Activated CD4-positive, alpha-beta T cell treated with anti-CD3 and anti-CD28 coated beads, Interleukin-2, amount 10 ng/mL, durations not matched to agents 24 days and 14 days (primary cell): ENCODE measurements at regions not wholly inside any gene's neighbourhood (a gene's known extent, or its start where the extent isn't known, plus 50 kb on each side); places are given as distances from the start of the nearest gene placed in this dataset.
A peak's percentile ranks its signal among the peaks of the same experiment; 100 is the strongest.

ENCODE experiments used
- DNase-seq: peaks from one replicate; pipeline ENCODE4 v3.0.0; 2022
- H3K27ac Mint-ChIP-seq: one replicate; pipeline ENCODE4 v1.8.0; 2022; ENCODE audit warnings: mild to moderate bottlenecking, mixed read lengths
- H3K27me3 Mint-ChIP-seq: one replicate; pipeline ENCODE4 v1.8.0; 2022; ENCODE audit warnings: mixed read lengths
- H3K36me3 Mint-ChIP-seq: one replicate; pipeline ENCODE4 v1.8.0; 2022; ENCODE audit warnings: low read depth, mild to moderate bottlenecking, mixed read lengths
- H3K4me1 Mint-ChIP-seq: one replicate; pipeline ENCODE4 v1.8.0; 2021; ENCODE audit warnings: mixed read lengths
- H3K4me3 Mint-ChIP-seq: one replicate; pipeline ENCODE4 v1.8.0; 2022; ENCODE audit warnings: mild to moderate bottlenecking, moderate library complexity, mixed read lengths
- H3K9me3 Mint-ChIP-seq: one replicate; pipeline ENCODE4 v1.8.0; 2021; ENCODE audit warnings: mixed read lengths
- intact Hi-C: fragments of 100-400 bp; cut with micrococcal nuclease; formaldehyde crosslinking; loops from one replicate; pipeline ENCODE4 v1.15.1; 2023

DNA sequence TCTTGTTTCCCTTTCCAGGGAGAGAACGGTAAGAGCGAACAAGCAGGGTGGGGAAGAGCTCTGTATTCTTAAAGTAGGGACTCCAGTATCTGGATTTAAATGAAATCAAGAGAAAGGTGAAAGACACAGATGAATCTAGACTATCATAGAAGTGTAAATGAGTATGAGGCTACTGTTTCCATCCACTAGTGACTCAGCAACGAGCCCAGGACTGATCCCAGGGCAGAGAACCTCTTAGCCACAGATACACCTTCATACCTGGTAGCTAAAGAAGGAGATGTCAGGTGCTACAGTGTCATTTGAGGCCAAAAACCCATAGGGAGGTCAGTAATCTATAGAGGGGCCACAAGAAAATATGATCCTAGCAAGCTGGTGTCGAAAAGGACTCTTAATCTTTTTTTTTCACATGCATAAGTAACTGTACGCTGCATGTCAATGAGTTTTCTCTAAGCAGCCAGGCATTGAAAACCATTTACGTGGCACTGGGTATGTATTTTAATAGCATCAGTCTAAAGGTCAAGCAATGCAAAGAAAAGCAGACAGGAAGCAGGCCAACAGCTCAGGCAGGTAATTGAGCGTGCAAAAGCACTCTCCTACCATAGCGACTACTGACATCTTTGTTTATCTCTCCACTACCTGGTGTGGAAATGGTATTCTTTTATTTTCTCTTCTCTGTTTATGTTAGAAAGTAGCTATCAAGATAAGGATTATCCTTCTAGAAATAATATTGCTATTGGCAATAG lies 91.5 kb upstream of the EGR2 start:
- no peak overlapping the region for H3K4me3 Mint-ChIP-seq
- no peak for DNase-seq
- H3K36me3 Mint-ChIP-seq: peaks cover 1% of the 10 kb centered on the region
- intact Hi-C loops: no loop called here
- no peak overlapping the region for H3K27ac Mint-ChIP-seq
- H3K4me1 Mint-ChIP-seq: peaks cover 4% of the 10 kb centered on the region
- H3K27me3 Mint-ChIP-seq: peaks cover 6% of the 10 kb centered on the region
- peaks cover 17% of the 10 kb centered on the region for H3K9me3 Mint-ChIP-seq

DNA sequence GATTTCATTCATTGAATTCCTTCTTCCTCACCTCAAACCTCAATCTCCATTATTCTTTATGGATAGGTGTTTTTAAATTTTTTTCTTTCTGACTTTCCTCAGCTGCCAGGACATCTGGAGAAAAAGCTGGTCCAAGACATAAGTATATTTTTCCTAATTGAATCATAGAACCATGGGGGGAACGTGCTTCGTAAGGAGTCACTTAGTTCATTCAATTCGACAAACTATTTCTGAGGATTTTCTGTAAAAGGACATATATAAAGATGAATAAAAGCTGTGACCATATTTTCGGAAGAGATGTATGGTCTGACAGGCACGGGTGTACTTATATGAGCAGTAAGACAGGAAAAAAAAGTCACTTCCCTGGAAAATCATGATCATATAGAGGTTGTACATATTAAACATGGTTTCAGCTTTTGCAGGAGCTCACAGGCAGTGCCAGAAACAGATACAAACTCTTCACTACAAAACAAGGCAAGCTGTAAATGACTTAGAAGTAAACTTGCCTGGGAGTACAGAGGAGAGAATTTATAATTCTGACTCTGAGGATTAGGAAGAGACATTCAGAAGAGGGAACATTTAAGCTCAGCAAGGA lies 88.2 kb upstream of the EGR2 start:
- intact Hi-C loops: no loop called here
- Mint-ChIP-seq H3K27me3 (peaks cover 7% of the 10 kb centered on the region), H3K4me3 (no peak overlapping the region), H3K27ac (peak overlapping the region; percentile 32), H3K36me3 (peaks cover 1% of the 10 kb centered on the region), H3K9me3 (peaks cover 17% of the 10 kb centered on the region), H3K4me1 (peaks cover 4% of the 10 kb centered on the region)
- no peak for DNase-seq

DNA sequence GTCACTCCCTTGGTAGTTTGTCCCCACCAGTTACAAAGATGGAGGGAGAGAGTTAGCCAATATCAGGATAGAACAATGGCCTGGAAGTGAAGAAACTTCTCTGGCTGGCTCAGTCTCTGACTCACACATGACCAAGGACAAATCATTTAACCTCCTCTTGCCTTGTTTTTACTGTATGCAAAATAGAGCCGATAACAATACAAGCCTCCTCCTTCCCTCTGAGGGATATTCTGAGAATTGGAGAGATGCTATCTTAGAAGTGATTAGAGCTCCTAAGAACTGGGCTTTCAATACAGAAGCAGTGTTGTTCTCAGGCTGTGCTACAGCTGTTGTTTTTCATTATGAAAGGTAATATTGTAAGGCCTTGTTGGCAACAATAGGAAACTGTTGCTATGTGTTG lies 87.7 kb upstream of the EGR2 start:
- H3K27me3 Mint-ChIP-seq: peaks cover 7% of the 10 kb centered on the region
- intact Hi-C loops: no loop called here
- DNase-seq: no peak
- peak overlapping the region; percentile 32 for H3K27ac Mint-ChIP-seq
- H3K4me1 Mint-ChIP-seq: peaks cover 4% of the 10 kb centered on the region
- peaks cover 1% of the 10 kb centered on the region for H3K36me3 Mint-ChIP-seq
- H3K9me3 Mint-ChIP-seq: peaks cover 17% of the 10 kb centered on the region
- no peak overlapping the region for H3K4me3 Mint-ChIP-seq

- Mint-ChIP-seq H3K4me3 (no peak overlapping the region), H3K27me3 (peaks cover 9% of the 10 kb centered on the region), H3K27ac (no peak overlapping the region), H3K9me3 (peaks cover 22% of the 10 kb centered on the region), H3K36me3 (peaks cover 1% of the 10 kb centered on the region), H3K4me1 (peaks cover 4% of the 10 kb centered on the region)
- intact Hi-C loops: no loop called here
- no peak for DNase-seq
Measured at GRCh38 chr10:62900829-62901571, 84.8 kb upstream of the EGR2 start.

DNA sequence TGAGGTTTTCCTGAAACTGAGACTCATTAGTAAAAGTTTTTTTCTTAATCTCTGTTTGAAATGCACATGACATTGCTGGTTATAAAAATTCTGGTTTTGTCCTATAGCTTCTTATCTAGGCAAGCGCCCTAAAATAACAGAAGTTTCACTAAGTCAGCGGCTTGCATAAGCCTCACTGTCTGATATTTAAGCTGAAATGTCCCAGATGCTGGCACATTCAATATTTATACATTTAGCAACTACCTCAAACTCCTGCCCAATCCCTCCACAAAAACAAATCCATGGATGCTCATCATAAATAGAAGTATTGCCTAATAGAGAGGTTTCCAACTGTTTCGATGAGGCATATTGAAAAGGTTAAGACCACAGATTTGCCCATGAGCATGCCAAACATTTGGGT lies 83.1 kb upstream of the EGR2 start:
- no peak overlapping the region for H3K27ac Mint-ChIP-seq
- H3K4me1 Mint-ChIP-seq: peaks cover 2% of the 10 kb centered on the region
- intact Hi-C loops: no loop called here
- H3K27me3 Mint-ChIP-seq: peaks cover 9% of the 10 kb centered on the region
- H3K4me3 Mint-ChIP-seq: no peak overlapping the region
- no peaks in the 10 kb centered on the region for H3K36me3 Mint-ChIP-seq
- peaks cover 12% of the 10 kb centered on the region for H3K9me3 Mint-ChIP-seq
- DNase-seq: no peak

DNA sequence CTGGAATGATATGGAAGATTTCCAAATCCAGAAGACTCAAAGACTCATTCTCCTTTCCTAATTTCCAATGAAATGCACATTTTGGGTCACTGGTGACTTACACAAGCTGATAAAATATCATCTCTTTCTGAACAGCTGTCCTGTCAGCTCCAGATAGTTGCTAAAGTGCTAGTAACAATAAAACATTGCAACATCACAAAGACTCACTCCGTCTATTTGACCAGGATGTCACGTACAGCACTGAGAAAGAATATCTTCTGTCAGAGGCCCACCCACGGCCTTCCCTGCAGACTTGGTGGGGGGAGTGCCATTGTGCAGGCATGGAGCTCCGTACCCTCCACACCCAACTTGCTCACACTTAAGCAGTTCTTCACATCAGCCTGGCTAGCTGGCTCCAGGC lies 78.9 kb upstream of the EGR2 start:
- Mint-ChIP-seq H3K27me3 (peaks cover 17% of the 10 kb centered on the region), H3K4me3 (no peak overlapping the region), H3K27ac (no peak overlapping the region), H3K9me3 (peaks cover 15% of the 10 kb centered on the region), H3K4me1 (peaks cover 2% of the 10 kb centered on the region), H3K36me3 (no peaks in the 10 kb centered on the region)
- intact Hi-C loops: no loop called here
- no peak for DNase-seq

GRCh38 chr10:62894156-62894555 lies 78.0 kb upstream of the EGR2 start:
- Mint-ChIP-seq H3K9me3 (peaks cover 16% of the 10 kb centered on the region), H3K36me3 (no peaks in the 10 kb centered on the region), H3K4me1 (peaks cover 2% of the 10 kb centered on the region), H3K27me3 (peaks cover 13% of the 10 kb centered on the region), H3K27ac (no peak overlapping the region), H3K4me3 (no peak overlapping the region)
- DNase-seq: no peak
- intact Hi-C loops: no loop called here

DNA sequence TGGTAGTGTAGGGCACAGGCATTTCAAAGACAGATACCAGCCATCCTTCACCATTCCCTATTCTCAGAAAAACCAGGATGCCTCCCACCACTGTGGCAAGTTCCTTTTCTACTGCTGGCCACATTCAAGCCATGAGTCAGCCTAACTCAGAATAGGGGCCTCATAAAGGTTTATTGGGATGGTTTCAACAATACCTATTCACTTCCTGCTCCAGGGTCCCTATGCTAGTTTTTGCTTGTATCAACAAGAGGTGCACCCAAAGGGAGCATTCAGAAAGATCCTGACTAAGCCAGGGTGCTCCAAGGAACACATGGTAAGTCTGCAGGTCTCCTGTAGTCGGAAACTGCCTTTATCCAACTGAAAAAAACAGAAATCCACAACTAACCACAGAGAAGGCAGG lies 76.9 kb upstream of the EGR2 start:
- H3K4me3 Mint-ChIP-seq: no peak overlapping the region
- DNase-seq: no peak
- H3K9me3 Mint-ChIP-seq: peaks cover 24% of the 10 kb centered on the region

DNA sequence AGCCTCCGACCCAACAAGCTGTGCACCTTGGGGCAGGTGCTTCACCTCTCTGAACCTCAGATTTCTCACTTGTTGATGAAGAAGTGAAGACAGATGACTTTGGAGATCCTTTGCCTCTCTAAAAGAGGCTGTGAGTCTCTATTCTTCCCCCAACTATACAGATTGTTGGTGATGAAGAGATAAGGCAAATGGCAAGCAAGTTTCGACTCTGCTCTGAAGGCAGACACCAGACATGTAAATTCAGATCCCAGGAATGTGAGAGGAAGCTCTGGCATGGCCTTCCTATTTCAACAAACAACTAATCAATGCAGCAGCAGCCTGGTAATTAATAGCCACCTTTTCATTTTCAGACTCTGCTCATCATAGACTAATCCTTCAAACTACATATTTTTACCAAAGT lies 74.2 kb upstream of the EGR2 start:
- intact Hi-C loops: no loop called here
- no peak for DNase-seq
- H3K9me3 Mint-ChIP-seq: peaks cover 19% of the 10 kb centered on the region
- H3K36me3 Mint-ChIP-seq: no peaks in the 10 kb centered on the region
- no peak overlapping the region for H3K4me3 Mint-ChIP-seq
- peaks cover 20% of the 10 kb centered on the region for H3K27me3 Mint-ChIP-seq
- H3K4me1 Mint-ChIP-seq: peaks cover 3% of the 10 kb centered on the region
- H3K27ac Mint-ChIP-seq: no peak overlapping the region

More for the DNA sequence above, 76.9 kb upstream of the EGR2 start:
- H3K27ac Mint-ChIP-seq: no peak overlapping the region
- no peaks in the 10 kb centered on the region for H3K36me3 Mint-ChIP-seq
- peaks cover 13% of the 10 kb centered on the region for H3K27me3 Mint-ChIP-seq
- intact Hi-C loops: no loop called here
- no peaks in the 10 kb centered on the region for H3K4me1 Mint-ChIP-seq

- H3K27ac Mint-ChIP-seq: no peak overlapping the region
- H3K4me3 Mint-ChIP-seq: no peak overlapping the region
- H3K9me3 Mint-ChIP-seq: peaks cover 19% of the 10 kb centered on the region
- no peaks in the 10 kb centered on the region for H3K36me3 Mint-ChIP-seq
- peaks cover 38% of the 10 kb centered on the region for H3K27me3 Mint-ChIP-seq
- no peak for DNase-seq
- H3K4me1 Mint-ChIP-seq: peaks cover 7% of the 10 kb centered on the region
- intact Hi-C loops: no loop called here
Measured at GRCh38 chr10:62887642-62888041, 71.5 kb upstream of the EGR2 start.

DNA sequence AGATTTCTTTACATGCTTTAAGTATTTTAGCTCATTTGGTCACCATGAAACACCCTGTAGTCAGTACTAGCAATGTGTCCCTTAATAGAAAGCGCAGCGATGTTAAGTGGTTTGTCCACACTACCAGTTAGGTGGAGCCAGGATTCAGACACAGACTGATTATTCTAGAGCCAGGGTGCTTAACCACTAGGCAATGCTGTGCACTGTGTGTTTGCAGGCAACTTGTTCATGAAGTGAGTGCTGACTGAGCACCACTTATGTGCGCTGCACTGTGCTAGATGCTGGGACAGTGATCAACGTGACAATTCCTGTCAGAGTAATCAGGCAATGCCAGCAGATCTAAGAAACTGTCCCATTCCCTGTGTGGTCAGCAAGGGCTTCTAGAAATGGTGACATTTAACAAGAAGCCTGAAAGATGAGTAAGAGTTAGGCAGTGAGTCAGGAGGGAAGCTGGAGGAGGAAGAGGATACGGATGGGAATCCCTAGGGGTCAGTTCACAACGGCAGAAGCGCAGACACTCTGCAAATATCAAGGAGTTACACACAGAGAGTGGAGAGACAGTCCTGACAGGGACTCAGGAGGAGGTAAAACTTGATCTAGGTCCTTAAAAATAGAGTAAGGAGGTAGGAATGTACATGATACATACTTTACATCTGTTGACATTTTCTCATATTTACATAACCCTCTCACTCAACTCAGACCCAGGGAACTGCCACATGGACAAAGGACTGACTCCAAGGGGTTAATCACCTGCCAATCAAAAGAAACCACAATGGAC lies 69.7 kb upstream of the EGR2 start:
- Mint-ChIP-seq H3K9me3 (peaks cover 9% of the 10 kb centered on the region), H3K27me3 (peaks cover 40% of the 10 kb centered on the region), H3K4me1 (peaks cover 7% of the 10 kb centered on the region), H3K4me3 (no peak overlapping the region), H3K36me3 (no peaks in the 10 kb centered on the region), H3K27ac (no peak overlapping the region)
- no peak for DNase-seq
- intact Hi-C loops: no loop called here

DNA sequence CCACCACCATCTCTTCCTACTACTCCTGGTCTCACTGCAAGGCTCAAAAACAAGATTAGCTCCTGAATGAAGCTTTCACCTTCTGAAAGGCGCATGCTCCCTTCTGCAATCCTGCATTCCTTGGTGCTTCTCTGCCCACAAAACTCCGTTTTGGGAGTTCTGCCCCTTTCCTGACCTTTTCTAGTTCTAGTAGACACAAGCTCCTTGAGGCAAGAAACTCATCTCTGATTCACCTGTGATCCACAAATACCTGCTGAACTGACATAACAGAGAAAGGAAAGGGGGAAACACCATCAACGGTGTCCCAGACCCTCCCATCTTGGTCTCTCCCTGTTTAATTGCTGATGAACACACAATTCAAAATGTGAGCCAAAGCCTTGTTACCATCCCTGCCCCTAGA lies 64.0 kb upstream of the EGR2 start:
- DNase-seq: no peak
- Mint-ChIP-seq H3K36me3 (no peaks in the 10 kb centered on the region), H3K4me3 (no peak overlapping the region), H3K9me3 (no peaks in the 10 kb centered on the region), H3K4me1 (peaks cover 4% of the 10 kb centered on the region), H3K27me3 (peaks cover 52% of the 10 kb centered on the region), H3K27ac (no peak overlapping the region)
- intact Hi-C loops: no loop called here

- intact Hi-C loops: no loop called here
- H3K27ac Mint-ChIP-seq: no peak overlapping the region
- DNase-seq: no peak
- peaks cover 24% of the 10 kb centered on the region for H3K27me3 Mint-ChIP-seq
- H3K4me1 Mint-ChIP-seq: peaks cover 10% of the 10 kb centered on the region
- peaks cover 4% of the 10 kb centered on the region for H3K9me3 Mint-ChIP-seq
- H3K36me3 Mint-ChIP-seq: no peaks in the 10 kb centered on the region
- H3K4me3 Mint-ChIP-seq: no peak overlapping the region
Measured at GRCh38 chr10:62873866-62874265, 57.7 kb upstream of the EGR2 start.

DNA sequence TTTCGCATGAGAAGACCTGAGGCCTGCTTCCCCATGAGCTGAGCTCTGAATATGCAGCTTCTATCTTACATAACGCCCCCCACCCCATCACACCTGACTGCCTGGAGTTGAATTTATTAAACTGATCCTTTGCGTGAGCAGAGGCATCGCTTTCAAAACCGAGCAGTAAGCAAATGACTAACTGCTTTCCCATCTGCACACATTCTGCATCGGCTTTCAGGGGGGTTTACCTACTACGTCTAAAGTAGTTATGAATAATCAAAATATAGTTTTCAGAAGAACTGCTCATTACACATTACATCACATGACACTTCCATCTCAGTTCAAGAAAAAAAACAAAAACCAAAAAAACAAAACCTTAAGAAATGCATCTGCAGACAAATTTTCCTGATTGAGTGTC lies 54.7 kb upstream of the EGR2 start:
- no peaks in the 10 kb centered on the region for H3K36me3 Mint-ChIP-seq
- DNase-seq: no peak
- peaks cover 4% of the 10 kb centered on the region for H3K9me3 Mint-ChIP-seq
- intact Hi-C loops: no loop called here
- H3K4me1 Mint-ChIP-seq: peaks cover 13% of the 10 kb centered on the region
- H3K27me3 Mint-ChIP-seq: peaks cover 22% of the 10 kb centered on the region
- H3K4me3 Mint-ChIP-seq: no peak overlapping the region
- no peak overlapping the region for H3K27ac Mint-ChIP-seq
